HepG2 (cell line): ENCODE measurements at regions not wholly inside any gene's neighbourhood (a gene's known extent, or its start where the extent isn't known, plus 50 kb on each side); places are given as distances from the start of the nearest gene placed in this dataset.

ENCODE experiments used
- ATAC-seq: fragments of 200-7000 bp; cut with Tn5 transposase; 3 replicates; pipeline ENCODE4 v1.9.1; 2020; ENCODE audit warnings: mild to moderate bottlenecking, moderate library complexity
- BruUV-seq: library from RNA; stranded (reverse); fragments of 400-500 nt; replicated peaks from 2 replicates; lab custom pipeline; 2021; lab: Mats Ljungman, UMichigan
- CTCF ChIA-PET: fragments of 300-600 bp; formaldehyde crosslinking; extraction: SDS; loops from one replicate; lab custom pipeline; 2021; ENCODE audit warnings: low total read pairs, inconsistent platforms, low intra/inter-chr PET ratio; lab: Yijun Ruan, JAX
- POLR2A ChIA-PET: fragments of 350-600 bp; sonication (Branson Sonifier 250); formaldehyde crosslinking; loops from one replicate; lab custom pipeline; 2020; ENCODE audit warnings: antibody characterized with exemption, inconsistent platforms; lab: Yijun Ruan, JAX
- DNase-seq: peaks from one replicate; pipeline ENCODE4 v3.0.0-alpha.2; 2015; ENCODE audit warnings: low spot score
- FAIRE-seq: peaks from 3 replicates; lab custom pipeline; 2011; peaks lifted over from hg19 to GRCh38; lab: Jason Lieb, UNC
- H2AFZ ChIP-seq: one replicate; pipeline ENCODE4 v1.6.1; 2011; ENCODE audit warnings: low read length, inconsistent platforms
- H3K27ac ChIP-seq: fragments of 300-600 bp; 3 replicates; pipeline ENCODE4 v1.8.0; 2011; ENCODE audit warnings: mixed run types, mild to moderate bottlenecking, mixed read lengths, low read length, inconsistent platforms; ENCODE audit not compliant: insufficient read depth; ENCODE audit errors: extremely low read length
- H3K27me3 ChIP-seq, 2 experiments: fragments of 200-600 bp in 1 of 2; 2 replicates in 1 of 2; 3 replicates in 1 of 2; pipeline versions ENCODE4 v1.6.0 to v1.8.0; 2011; ENCODE audit warnings: low read length in 2 of 2, mild to moderate bottlenecking in 2 of 2, moderate library complexity in 2 of 2, inconsistent platforms in 1 of 2; ENCODE audit not compliant: insufficient read depth in 2 of 2, control insufficient read depth in 1 of 2
- H3K36me3 ChIP-seq, 2 experiments: fragments of 200-600 bp in 1 of 2; replicated peaks in 1 of 2; 2 replicates in 1 of 2; 3 replicates in 1 of 2; pipeline versions ENCODE4 v1.5.1 to v1.8.0; 2011; ENCODE audit warnings: low read length in 2 of 2, inconsistent platforms in 1 of 2; ENCODE audit not compliant: insufficient read depth in 2 of 2, control insufficient read depth in 1 of 2
- H3K4me1 ChIP-seq: 2 replicates; pipeline ENCODE4 v1.5.1; 2012; ENCODE audit warnings: low read length, inconsistent platforms; ENCODE audit not compliant: insufficient read depth
- H3K4me2 ChIP-seq: 2 replicates; pipeline ENCODE4 v1.6.0; 2011; ENCODE audit warnings: low read depth, low read length, inconsistent platforms
- H3K4me3 ChIP-seq, 3 experiments: fragments of 200-600 bp in 1 of 3; sonication (generic), shearing (Covaris generic) in 1 of 3; replicated peaks in 1 of 3; 2 replicates each; pipeline ENCODE4 v1.5.1; 2011 to 2016; ENCODE audit warnings: low read length in 3 of 3, inconsistent platforms in 2 of 3, low read depth in 2 of 3, mild to moderate bottlenecking in 2 of 3, control low read depth in 1 of 3, mixed read lengths in 1 of 3; ENCODE audit not compliant: insufficient read depth in 1 of 3
- H3K79me2 ChIP-seq: one replicate; pipeline ENCODE4 v1.6.1; 2011; ENCODE audit warnings: low read length, inconsistent platforms; ENCODE audit not compliant: insufficient read depth
- H3K9ac ChIP-seq: 2 replicates; pipeline ENCODE4 v1.6.0; 2011; ENCODE audit warnings: mild to moderate bottlenecking, low read depth, low read length, inconsistent platforms; ENCODE audit not compliant: insufficient read depth
- H3K9me3 ChIP-seq: 2 replicates; pipeline ENCODE4 v1.5.1; 2012; ENCODE audit warnings: mild to moderate bottlenecking, low read length
- H4K20me1 ChIP-seq: 2 replicates; pipeline ENCODE4 v1.6.0; 2011; ENCODE audit warnings: inconsistent platforms, mild to moderate bottlenecking, low read length, moderate library complexity; ENCODE audit not compliant: insufficient read depth
- ARID5B ChIP-seq: IDR thresholded peaks from 2 replicates; pipeline ENCODE4 v1.4.0; 2020; ENCODE audit warnings: mild to moderate bottlenecking, missing genetic modification reagents
- ARNT ChIP-seq: fragments of 450-650 bp; IDR thresholded peaks from 2 replicates; pipeline ENCODE4 v1.6.1; 2017
- CREM ChIP-seq, 2 experiments: sonication (generic) in 1 of 2; formaldehyde crosslinking in 1 of 2; IDR thresholded peaks; 2 replicates each; pipeline versions ENCODE4 v1.4.0 to v1.6.1; 2016 to 2020; ENCODE audit warnings: antibody characterized with exemption in 1 of 2, mild to moderate bottlenecking in 1 of 2, missing genetic modification reagents in 1 of 2
- E2F1 ChIP-seq: sonication (generic); formaldehyde crosslinking; IDR thresholded peaks from 2 replicates; pipeline ENCODE4 v1.5.0; 2020; ENCODE audit warnings: missing genetic modification reagents
- ISL2 ChIP-seq: sonication (generic); formaldehyde crosslinking; IDR thresholded peaks from 2 replicates; pipeline ENCODE4 v1.5.0; 2020; ENCODE audit warnings: missing genetic modification reagents
- NAIF1 ChIP-seq: sonication (generic); formaldehyde crosslinking; IDR thresholded peaks from 2 replicates; pipeline ENCODE4 v1.5.0; 2020; ENCODE audit warnings: mild to moderate bottlenecking, missing genetic modification reagents, borderline replicate concordance
- RCOR2 ChIP-seq: IDR thresholded peaks from 2 replicates; pipeline ENCODE4 v1.6.1; 2016; ENCODE audit warnings: missing biosample characterization, missing genetic modification reagents
- SMC3 ChIP-seq: IDR thresholded peaks from 2 replicates; pipeline ENCODE4 v1.6.1; 2011; ENCODE audit warnings: low read length, improper control_type of control experiment
- TRIM22 ChIP-seq: fragments of 450-650 bp; IDR thresholded peaks from 2 replicates; pipeline ENCODE4 v1.6.1; 2017
- ZNF530 ChIP-seq: sonication (generic); formaldehyde crosslinking; IDR thresholded peaks from 2 replicates; pipeline ENCODE4 v1.5.0; 2020; ENCODE audit warnings: low read depth, mild to moderate bottlenecking, missing genetic modification reagents
- ZNF577 ChIP-seq: sonication (generic); formaldehyde crosslinking; IDR thresholded peaks from 2 replicates; pipeline ENCODE4 v1.4.0; 2020; ENCODE audit warnings: mild to moderate bottlenecking, low read depth, missing genetic modification reagents, borderline replicate concordance
- WGBS: methylation state at CpG from one replicate; pipeline ENCODE4 v1.1.6; 2017; ENCODE audit warnings: low lambda C conversion rate; 5-methylcytosine and 5-hydroxymethylcytosine counted together
- in situ Hi-C: cut with HindIII; loops from 2 replicates; pipeline ENCODE4 v1.10.0; 2017; ENCODE audit warnings: low pct_unique_long_range_greater_than_20kb; ENCODE audit not compliant: extremely low pct_ligation_motif_present
- intact Hi-C: fragments of 100-400 bp; cut with micrococcal nuclease; formaldehyde crosslinking; loops from one replicate; pipeline ENCODE4 v1.10.0; 2022; ENCODE audit not compliant: unreplicated experiment
- TF ChIP-seq, protein P1 (sequence below): sonication (generic); formaldehyde crosslinking; IDR thresholded peaks from 2 replicates; pipeline ENCODE4 v1.5.0; 2020; ENCODE audit warnings: missing genetic modification reagents

- Histone ChIP-seq H3K27me3 (peaks cover 1 to 6% of the 10 kb centered on the region in 2 experiments; a peak in 2 of 5 replicates), H3K4me3 (no peak overlapping the region), H3K79me2 (no peaks in the 10 kb centered on the region), H4K20me1 (no peaks in the 10 kb centered on the region), H3K9me3 (no peaks in the 10 kb centered on the region), H3K27ac (no peak overlapping the region), H3K9ac (no peak overlapping the region), H3K4me1 (peaks cover 21% of the 10 kb centered on the region), H3K4me2 (no peak overlapping the region), H2AFZ (no peak overlapping the region), H3K36me3 (no peaks in the 10 kb centered on the region)
- WGBS: 8% methylated on average over 3 of the region's 3 CpGs
- no TSS peak for BruUV-seq
- FAIRE-seq: no peak
- TF ChIP-seq SMC3 (no peak), ISL2 (CRISPR knock-in tag) (no peak), ARNT (no peak), TRIM22 (no peak), NAIF1 (CRISPR knock-in tag) (no peak), ARID5B (no peak), ZNF577 (CRISPR knock-in tag) (no peak), E2F1 (CRISPR knock-in tag) (no peak), ZNF530 (no peak), CREM (IDR thresholded peaks at IDR 0.05) (no peak), CREM (CRISPR knock-in tag; IDR thresholded peaks at IDR 0.05) (no peak), RCOR2 (no peak)
- TF ChIP-seq, protein P1, sequence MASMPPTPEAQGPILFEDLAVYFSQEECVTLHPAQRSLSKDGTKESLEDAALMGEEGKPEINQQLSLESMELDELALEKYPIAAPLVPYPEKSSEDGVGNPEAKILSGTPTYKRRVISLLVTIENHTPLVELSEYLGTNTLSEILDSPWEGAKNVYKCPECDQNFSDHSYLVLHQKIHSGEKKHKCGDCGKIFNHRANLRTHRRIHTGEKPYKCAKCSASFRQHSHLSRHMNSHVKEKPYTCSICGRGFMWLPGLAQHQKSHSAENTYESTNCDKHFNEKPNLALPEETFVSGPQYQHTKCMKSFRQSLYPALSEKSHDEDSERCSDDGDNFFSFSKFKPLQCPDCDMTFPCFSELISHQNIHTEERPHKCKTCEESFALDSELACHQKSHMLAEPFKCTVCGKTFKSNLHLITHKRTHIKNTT (CRISPR knock-in tag): no peak
- intact Hi-C loops (no loop called here), in situ Hi-C loops (no loop called here)
- DNase-seq: no peak
- POLR2A ChIA-PET: no interaction called here
- CTCF ChIA-PET: no interaction called here
- ATAC-seq: no peak
Measured at GRCh38 chr10:29067161-29067560, 221.7 kb upstream of the LYZL1 start.
